ENCODE measurements at regions not wholly inside any gene's neighbourhood (a gene's known extent, or its start where the extent isn't known, plus 50 kb on each side); places are given as distances from the start of the nearest gene placed in this dataset.

DNA sequence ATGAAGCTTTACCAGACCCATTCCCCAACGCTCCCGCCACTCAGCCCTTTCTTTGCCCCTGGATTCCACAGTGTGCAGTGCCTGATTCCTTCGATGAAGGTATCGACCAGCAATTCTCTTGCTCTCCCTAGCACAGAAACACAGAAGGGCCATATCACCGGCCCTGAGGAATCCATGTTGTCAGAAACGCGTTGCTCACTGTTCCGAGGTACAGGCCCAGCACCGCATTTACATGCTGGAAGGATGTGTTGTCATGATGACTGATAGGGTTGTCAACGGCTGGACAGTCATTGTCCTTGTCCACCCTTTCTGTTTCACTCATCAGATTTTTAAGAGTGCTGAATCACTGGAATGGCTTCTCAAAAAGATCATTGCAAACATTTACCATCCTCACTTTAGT is 57.2 kb upstream of the GPR6 start:
- no peak for DNase-seq

DNA sequence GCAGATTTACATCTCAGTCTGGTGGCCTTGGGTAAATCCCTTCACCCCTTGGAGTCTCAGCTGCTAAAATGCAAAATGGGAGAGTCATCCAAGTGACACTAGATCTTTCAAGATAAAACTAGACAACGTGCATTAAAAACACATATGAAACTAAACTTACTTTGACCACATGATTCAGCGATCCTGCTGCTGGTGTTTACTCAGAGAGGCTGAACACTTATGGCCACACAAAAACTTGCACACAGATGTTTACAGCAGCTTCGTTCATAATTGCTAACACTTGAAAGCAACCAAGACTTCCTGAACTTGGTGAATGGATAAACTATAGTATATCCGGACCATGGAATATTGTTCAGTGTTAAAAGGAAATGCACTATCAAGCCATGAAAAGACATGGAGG is 55.3 kb upstream of the GPR6 start:
- DNase-seq: no peak

DNA sequence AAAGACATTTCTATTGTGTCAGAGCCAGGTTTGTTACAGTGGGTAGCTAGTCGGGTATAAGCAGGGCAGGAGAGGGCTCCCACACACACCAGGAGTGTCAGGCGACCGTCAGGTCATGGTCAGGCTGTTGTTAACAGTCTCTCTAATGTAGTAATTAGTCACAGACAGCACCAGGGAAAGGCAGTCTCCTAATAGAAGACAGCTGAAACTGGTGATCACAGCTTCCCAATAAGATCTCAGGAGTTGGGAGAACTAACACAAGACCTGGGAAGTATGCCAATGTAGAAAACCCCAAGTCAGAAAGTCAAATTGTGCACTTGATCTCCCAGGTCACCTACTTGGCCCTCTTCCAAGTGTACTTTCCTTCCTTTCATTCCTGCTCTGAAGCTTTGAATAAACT is 53.0 kb upstream of the GPR6 start:
- DNase-seq: no peak

DNA sequence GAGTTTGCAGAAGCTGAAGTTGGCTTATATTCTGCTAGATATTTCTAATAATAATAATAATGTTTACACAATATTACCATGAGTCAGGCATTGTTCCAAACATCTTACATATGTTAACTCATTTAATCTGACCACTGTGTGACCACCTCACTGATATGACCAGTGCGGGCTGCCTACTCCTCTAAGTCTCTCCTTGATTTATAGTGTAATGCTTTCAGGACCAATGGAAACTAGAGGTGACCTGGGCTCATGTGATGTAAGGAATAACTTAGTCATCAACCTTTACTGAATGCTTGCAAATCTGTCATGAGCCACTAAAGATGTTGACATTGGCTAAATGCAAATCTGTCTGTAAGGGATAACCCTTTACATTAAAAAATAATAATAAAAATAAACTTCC is 51.1 kb upstream of the GPR6 start:
- no peak for DNase-seq
